ENCODE measurements at regions not wholly inside any gene's neighbourhood (a gene's known extent, or its start where the extent isn't known, plus 50 kb on each side); places are given as distances from the start of the nearest gene placed in this dataset.

DNA sequence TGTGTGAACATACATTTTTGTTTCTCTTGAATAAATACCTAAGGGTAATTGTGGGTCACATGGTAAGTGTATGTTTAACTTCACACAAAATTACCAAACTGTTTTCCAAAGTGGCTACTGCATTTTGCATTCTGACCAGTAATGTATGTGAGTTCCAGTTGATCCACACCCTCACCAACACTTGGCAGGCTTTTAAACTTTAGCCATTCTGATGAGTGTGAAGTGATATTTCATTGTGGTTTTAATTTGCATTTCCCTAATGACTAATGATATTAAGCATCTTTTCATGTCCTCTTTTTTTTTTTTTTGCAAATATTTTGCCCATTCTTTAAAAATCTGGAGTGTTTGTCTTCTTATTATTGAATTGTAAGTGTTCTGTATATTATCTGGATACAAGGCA is 53.5 kb upstream of the MAST4 start:
- TF ChIP-seq, protein P1, sequence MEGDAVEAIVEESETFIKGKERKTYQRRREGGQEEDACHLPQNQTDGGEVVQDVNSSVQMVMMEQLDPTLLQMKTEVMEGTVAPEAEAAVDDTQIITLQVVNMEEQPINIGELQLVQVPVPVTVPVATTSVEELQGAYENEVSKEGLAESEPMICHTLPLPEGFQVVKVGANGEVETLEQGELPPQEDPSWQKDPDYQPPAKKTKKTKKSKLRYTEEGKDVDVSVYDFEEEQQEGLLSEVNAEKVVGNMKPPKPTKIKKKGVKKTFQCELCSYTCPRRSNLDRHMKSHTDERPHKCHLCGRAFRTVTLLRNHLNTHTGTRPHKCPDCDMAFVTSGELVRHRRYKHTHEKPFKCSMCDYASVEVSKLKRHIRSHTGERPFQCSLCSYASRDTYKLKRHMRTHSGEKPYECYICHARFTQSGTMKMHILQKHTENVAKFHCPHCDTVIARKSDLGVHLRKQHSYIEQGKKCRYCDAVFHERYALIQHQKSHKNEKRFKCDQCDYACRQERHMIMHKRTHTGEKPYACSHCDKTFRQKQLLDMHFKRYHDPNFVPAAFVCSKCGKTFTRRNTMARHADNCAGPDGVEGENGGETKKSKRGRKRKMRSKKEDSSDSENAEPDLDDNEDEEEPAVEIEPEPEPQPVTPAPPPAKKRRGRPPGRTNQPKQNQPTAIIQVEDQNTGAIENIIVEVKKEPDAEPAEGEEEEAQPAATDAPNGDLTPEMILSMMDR (conservative IDR thresholded peaks at IDR 0.05; ENCODE audit: low read length) = no peak
- TF ChIP-seq EZH2phosphoT487 (IDR thresholded peaks at IDR 0.05; ENCODE audit: borderline replicate concordance, low read depth, low read length) = no peak
